T-helper 1 cell treated with Interleukin-12 subunit alpha and Interleukin-12 subunit beta and Interleukin-4 antibody, amounts not matched to agents 30 ng/mL and 1 ng/mL, for 36 hours (primary cell): ENCODE measurements at regions not wholly inside any gene's neighbourhood (a gene's known extent, or its start where the extent isn't known, plus 50 kb on each side); places are given as distances from the start of the nearest gene placed in this dataset.

Source experiments
- intact Hi-C: fragments of 100-400 bp; cut with micrococcal nuclease; formaldehyde crosslinking; loops from one replicate; pipeline ENCODE4 v1.15.1; 2024

DNA sequence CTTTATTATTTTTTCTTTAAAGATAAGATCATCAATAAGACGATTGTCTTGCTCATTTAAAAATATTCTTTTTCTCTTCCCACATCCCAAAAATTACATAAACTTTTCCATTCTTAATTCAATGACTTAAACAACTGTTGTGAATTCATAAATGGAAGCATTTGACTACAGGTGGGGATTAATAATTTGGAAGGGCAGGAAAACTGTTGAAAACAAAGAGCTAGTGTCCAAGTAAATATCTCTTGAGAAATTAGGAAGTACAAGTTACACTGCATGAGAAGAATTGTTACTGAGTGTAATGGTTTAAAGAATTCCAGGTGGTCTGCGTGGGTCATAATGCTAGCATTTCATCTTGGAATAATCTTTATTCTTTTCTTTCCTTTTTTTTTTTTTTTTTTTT lies 634.8 kb upstream of the ZEB2 start:
- intact Hi-C loops = no loop called here

DNA sequence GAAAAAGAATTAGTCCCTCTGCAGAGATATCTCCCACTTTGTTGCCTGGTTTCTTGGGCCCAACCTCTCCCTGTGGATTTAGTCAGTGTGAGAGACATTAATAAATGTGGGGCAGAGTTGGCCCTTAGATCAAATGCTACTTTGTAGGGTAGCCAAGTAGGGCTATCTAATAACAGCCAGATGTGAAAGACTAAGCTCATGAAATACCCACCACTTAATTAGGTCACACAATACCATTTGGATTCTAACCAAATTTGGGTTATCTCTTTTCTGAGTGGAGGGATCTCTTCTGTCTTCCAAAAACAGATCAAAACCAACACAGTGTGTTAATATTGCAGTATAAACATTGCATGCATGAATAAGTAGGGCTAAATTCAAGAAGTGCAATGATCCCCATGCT lies 626.8 kb upstream of the ZEB2 start:
- intact Hi-C loops = no loop called here

DNA sequence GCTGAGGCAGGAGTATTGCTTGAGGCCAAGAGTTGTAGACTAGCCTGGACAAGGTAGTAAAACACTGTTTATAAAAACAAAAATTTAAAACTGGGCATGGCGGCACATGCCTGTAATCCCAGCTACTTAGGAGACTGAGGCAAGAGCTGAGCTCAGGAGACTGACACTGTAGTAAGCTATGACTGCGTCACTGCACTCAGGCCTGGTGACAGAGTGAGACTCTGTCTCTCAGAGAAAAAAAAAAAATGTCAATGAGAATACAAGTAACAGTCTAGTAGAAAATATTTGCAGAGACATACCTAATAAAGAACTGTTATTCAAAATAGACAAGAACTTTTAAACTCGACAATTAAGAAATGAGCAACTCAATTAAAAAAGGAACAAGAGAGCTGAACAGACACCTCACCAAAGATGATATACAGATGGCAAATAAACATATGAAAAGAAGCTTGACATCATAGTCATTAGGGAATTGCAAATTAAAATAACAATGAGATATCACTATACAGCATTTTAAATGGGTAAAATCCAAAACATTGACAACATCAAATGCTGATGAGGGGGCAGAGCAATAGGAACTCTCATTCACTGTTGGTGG lies 624.3 kb upstream of the ZEB2 start:
- intact Hi-C loops = no loop called here

DNA sequence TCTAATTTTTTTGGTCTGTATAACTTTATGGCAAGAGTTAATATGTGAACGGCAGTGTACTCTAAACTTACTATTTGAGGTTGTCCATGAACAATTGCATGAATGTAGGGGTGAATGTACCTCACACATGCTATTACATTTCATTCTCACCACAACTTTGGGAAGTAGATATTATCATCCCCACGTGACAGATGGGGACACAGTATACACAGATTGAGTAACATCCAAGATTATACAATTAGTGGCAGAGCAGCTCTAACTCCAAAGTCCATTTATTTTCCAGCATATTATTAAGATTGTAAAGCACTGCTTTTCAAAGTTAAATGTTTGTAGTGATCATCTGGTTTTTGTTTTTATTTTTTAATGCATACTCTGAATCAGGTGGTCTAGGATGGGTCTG lies 622.1 kb upstream of the ZEB2 start:
- intact Hi-C loops = no loop called here

DNA sequence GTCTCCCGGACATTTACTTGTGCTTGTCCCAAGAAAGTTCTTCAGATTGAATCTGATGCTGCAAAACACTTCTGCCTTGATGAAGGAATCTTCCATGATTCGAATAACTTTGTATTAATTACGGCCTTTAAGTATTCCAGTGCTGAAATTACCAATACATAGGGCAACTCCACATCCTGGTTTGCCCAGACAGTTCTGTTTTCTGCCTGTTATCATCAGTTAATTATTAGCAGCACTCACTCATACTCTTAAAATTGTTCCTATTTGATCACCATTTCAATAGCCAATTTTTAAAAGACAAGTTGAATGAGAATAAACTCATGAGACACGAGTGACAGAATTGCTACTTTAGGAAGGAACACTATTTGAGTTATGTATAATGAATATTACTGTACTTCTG lies 620.7 kb upstream of the ZEB2 start:
- intact Hi-C loops = no loop called here

DNA sequence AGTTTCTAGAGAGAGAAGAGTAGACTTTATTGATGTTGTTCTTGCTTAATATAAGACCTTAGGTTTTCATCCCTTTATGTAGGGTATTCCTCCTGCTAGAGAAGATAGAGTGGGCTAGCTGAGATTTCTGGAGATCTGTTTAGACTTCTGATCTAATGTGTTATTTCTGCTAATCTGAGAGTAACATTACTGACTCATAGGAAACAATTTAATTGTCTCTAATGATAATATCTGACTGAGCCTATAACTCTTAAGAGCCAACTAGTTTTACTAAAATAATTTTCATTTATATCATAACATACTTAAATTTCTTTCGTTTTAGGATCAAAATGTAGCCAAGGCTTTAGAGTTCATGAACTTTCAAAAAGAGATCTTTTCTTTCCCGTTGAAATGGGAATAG lies 618.7 kb upstream of the ZEB2 start:
- intact Hi-C loops = no loop called here

DNA sequence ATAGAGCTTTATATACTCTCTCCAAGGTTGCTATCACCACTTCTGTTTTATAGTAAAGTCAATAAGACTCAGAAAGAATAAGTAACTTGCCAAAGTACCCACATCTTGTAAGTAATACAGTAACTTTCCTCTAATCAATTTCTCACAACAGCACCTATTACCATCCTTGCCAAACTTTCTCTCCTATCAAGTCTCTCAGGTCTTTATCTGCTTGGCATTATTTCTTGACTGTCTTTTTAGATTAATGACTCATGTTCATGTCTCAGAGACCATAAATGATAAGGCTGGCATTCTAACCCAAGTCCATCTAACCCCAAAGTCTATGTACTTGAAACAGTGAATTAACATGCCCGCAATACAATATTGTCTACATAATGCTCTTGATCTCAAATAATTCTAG lies 618.0 kb upstream of the ZEB2 start:
- intact Hi-C loops = no loop called here

DNA sequence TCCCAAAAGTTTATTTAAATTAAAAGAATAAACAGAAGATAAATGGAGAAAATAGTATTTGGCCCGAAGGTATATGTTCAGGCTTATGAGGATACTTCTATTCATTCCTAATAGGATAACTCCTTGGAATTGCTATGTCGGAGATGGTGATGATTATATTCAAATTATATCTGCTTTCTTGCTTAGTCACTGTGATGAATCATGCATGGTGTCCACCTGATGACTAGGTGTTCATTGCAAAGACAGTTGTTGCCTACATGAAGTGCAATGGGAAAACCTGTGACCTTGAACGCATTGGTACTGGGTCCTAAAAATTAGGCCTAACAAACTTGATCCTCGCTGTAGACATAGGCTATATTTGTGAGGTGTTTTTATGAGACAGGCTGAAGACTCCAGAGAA lies 617.3 kb upstream of the ZEB2 start:
- intact Hi-C loops = no loop called here

DNA sequence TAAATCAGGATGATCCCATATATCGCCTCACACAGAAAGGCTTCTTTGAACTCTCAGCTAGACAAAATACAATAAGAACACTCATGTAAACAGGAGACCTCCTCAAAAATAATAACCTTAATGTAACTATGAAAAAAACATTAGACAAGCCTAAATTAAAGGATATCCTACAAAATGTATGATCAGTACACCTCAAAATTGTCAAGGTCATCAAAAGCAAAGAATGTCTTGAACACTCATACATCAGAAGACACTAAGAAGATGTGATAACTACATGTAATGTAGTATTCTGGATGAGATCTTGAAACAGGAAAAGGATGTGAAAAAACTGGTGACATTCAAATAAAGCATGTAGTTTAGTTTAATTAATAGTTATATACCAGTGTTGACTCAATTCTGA lies 616.8 kb upstream of the ZEB2 start:
- intact Hi-C loops = no loop called here

DNA sequence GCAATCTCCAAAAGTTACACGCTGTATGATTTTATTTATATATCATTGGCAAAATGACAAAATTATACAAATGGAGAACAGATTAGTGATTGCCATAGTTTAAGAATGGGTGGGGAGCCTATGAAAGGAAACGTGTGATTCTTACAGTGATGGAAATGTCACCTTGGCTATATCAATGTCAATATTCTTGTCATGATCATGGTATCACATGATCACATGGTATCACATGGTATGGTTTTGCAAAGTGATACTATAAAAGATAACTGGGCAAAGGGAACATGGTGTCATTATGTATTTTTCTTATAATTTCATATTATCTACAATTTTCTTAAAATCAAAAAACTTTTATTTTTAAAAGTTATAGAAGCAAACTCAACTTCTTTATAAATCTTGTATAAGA lies 606.2 kb upstream of the ZEB2 start:
- intact Hi-C loops = no loop called here

DNA sequence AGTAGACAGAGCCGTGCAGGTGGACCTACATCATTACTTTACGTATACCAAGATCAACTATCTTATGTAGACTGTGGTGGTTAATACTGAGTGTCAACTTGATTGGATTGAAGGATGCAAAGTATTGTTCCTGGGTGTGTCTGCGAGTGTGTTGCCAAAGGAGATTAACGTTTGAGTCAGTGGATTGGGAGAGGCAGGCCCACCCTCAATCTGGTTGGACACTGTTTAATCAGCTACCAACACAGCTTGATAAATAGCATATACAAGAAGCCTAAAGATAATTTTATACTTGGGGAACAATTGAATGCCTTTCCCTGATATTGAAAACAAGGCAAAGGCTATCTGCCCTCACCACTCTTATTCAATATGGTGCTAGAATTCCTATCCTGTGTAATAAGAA lies 604.2 kb upstream of the ZEB2 start:
- intact Hi-C loops = no loop called here

DNA sequence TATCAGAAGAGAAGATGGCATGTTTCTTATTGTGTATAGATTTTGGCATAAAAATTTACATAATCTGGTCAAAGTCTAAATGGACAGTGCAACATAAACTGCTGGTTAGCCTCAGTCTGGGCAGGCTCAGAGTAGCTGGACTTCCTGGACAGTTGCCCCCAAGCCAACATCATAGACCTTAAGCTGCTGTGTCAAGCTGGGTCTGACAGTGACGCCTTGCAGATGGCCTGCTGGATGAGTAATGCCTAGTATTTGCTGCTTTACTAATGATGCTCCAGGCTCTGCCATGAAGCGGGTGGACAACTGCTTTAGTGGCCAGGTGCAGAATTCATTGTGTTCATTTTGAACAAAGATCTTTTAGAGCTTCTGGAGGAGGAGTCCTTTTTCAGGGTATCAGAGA lies 603.7 kb upstream of the ZEB2 start:
- intact Hi-C loops = no loop called here

DNA sequence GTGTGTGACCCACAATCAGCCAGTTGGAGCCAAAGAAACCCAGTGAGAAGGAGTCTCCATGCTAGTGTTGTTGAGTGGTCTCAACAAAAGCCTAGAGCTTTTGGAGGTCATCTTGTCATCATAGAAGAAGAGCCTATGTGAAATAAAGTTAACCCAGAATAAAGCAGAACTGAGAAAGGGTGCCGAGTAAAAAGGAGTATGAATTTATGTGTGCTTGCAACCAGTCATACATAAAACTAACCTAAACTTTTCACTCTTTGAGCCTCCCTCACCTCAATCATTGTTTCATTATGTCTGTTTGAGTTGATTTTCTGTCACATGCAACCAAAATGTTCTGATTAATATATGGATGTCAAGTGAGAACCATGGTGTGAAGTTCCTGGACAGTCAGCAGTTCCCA lies 599.3 kb upstream of the ZEB2 start:
- intact Hi-C loops = no loop called here

DNA sequence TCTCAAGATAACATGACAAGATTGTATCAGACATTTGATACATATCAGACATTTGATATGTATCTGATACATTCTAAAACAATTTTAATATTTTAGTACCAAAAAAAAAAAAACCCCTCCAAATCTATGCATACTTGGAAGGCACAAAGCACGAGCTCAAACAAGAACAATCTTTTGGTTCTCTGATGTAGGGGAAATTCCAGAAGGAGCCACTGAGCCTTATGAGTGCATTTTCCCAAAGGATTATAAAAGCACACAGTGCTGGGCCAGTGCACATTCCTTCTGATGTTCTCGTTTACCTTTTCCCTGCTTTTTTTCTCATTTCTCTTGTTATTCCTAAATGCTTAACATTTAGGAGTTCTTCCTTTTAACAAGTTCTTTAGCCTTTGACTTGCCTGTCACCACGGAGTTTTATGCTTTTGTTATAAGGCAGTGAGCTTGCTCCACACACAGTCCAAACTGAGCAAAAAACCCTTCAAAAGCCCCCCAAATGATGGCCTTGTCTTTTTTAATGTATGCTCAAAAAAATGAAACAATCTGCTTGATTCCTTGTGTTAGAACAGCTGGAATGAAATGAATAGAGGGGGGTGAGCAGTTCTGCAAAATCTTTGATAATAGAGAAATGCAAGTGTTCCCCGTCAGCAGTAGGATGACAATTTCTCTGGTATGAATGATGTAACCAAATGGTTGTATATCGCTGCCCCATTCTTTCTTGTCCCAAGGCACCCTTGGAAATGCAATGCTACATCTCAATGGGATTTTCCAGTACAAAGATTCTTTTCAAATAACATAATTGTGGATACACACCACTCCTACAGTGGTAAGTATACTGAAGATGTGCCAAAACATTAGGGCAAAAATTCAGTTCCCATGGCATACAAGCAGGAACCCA lies 597.2 kb upstream of the ZEB2 start:
- intact Hi-C loops = no loop called here

DNA sequence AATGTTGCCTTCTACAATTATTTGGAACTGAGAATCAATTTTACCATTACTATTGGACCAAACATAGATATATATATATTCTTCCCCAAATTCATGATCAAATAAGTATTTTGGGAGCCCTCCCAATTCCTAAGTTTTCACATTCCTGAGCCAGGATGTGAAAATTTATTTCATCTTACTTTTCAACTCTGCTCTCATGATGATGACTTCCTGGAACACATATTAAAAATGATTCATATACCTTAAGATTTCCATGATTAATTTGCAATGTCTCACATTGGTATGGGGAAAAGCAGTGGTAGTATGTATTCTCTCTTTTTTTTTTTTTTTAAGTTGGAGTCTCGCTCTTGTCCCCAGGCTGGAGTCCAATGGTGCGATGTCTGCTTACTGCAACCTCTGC lies 596.1 kb upstream of the ZEB2 start:
- intact Hi-C loops = no loop called here

DNA sequence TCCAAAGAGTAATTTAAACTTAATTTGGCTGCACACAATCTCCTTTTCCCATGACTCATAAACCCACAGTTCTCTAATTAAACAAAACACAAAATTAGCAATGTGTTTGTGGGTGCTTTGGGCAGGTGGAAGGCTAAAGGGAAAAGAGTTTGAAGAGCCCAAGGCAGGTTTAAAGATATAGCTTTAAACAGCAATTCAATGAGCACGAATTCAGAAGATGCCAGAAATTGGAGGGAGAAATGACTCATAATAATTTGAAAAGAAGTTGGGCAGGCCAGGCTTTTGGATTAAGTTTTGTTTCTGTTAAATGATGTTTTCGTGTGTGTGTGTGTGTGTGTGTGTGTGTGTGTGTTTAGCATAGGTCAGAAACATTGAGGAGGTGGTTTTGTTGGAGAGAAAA lies 594.8 kb upstream of the ZEB2 start:
- intact Hi-C loops = loop anchor here (1.0 kb wide), 1 partner anchor 49 kb away; no protein-coding TSS in a partner anchor

DNA sequence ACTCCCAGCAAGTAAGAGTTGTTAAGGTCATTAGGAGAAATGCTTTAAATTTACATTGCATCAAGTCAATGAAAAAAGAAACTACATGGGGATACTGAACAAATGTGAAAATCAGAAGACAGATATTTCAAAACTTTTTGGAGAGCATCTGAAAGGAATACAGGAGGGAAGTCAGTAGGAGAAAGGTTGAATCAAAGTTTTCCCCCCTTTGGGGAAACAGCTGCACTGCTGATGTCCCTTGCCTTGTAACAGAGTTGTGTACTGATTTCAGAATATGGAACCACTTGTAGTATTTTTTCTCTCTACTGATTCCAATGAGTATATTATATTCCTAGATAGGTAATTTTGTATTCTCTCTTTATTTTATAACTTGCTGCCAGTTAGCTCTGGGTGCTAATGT lies 592.5 kb upstream of the ZEB2 start:
- intact Hi-C loops = no loop called here

DNA sequence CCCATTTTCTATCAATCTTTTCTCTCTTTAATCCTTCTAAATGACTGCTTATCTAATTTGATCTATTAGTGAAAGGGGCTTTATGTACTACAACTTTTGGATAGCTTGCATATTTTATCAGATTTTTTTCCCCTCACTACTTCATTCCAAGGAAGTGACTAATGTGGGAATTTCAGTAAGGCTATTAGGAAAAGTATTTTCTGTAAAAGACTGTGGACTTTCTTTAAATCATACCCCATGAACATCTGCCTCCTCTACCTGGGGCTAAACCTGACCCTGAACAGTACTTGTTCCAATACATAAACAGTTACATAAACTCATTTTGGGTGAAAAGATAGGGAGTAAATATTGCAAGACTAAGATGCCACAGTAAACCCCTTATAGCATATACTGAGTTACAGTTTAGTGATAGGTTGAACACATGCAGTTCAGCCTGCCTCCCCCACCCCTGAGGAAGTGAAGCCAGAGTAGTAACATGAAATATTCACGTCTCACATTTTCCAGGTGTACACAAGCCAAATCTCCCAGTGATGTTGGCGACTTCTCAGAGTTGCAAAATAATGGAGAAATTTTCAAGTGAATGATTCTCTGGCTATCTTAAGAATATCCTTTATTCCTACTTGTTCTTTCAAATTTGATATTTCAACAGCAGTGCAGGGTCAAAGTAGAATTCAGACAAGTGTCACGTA lies 590.9 kb upstream of the ZEB2 start:
- intact Hi-C loops = no loop called here

DNA sequence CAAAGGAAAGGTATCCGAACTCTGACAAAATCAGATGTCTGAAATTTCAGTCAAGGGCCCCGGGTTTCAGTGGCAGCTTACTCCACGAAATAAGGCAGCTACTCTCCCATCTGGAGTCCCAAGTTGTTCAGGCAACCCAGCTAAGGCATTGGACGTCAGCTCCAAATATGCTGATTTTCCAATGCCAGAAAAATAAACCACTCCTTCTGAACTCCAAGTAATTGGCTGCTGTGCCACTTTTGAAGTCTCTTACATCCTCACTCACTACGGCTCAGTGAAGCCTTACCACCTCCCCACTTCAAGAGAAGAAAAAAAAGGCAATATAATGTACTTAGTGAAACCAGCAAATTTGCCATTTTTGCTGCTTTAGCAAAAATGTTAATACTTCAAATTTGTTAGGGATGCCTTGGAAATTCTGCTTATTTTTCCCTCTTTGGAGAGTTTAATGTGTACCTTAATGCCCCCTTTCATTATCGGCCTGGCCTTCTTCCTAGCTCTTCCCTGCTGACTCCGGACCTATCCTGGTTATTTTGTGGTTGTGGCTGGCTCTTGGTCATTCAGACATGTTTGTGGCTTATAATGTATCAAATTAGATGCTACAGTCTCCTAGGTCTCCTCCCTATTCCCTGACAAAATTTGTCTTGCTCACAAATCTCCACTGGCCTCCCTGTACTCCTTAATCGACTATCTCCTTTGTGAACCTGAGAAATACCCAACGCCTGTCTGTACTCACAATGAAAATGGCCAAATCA lies 589.2 kb upstream of the ZEB2 start:
- intact Hi-C loops = no loop called here

DNA sequence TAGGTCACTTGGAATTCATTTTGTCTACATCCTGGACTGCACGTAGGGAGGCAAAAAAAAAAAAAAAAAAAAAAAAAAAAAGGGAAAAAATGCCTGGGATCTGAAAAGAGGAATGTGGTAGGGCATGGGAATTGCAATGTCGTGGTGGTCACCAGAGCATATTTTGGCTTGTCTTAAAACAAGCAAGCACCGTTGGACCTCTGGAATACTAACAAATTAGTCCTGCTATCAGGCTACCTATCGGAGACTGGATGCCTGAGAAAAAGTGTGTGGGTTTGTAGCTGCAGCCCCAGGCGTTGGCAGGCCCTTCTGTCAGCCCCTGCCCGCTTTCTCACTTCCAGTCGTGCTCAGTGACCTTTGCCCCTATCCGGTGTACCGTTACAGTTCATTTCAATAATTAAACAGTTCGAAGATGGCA lies 588.5 kb upstream of the ZEB2 start:
- intact Hi-C loops = no loop called here

DNA sequence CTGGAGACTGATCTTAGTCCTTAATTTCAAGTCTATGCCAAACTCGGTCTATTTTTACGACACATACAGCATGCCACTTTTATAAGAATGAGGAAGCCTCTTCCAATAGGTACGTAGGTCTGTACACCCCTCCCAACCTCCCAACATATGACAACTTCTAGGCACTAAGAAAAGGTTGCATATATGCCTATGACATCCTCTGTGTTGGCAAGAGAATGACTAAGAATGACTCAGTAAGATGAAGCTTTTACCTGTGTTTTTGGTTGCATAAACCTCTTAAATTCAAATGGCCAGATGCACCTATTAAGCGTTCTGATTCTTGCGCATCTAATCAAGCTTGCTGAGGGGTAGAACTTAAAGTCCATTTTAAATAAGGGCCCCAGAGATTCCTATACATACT lies 586.4 kb upstream of the ZEB2 start:
- intact Hi-C loops = no loop called here

DNA sequence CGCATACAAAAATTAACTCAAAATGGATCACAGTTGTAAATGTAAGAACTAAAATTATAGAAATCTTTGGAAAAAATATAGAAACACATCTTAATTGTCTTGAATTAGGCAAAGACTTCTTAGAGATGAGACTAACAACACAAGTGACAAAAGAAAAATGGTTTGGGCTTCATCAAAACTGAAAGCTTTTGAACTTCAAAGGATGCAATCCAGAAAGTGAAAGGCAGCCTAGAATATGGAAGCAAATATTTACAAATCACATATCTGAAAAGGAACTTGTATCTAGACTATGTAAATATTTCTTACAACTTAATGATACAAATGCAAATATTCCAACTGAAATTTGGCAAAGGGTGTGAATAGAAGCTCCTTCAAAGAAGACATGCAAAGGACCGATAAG lies 582.8 kb upstream of the ZEB2 start:
- intact Hi-C loops = no loop called here
